Peyer's patch (tissue), 4 donors: ENCODE measurements at regions not wholly inside any gene's neighbourhood (a gene's known extent, or its start where the extent isn't known, plus 50 kb on each side); places are given as distances from the start of the nearest gene placed in this dataset.

Experiments used
- DNase-seq, 3 donors: peaks; one replicate each; pipeline ENCODE4 v3.0.0-alpha.2; 2017 to 2019
- H3K27ac ChIP-seq, 4 donors: fragments of 200-600 bp; sonication (generic); one replicate each; pipeline ENCODE4 v1.5.1; 2016 to 2019
- H3K27me3 ChIP-seq, 2 donors: fragments of 200-600 bp; sonication (generic); one replicate each; pipeline ENCODE4 v1.5.1; 2019
- H3K36me3 ChIP-seq, 3 donors: fragments of 200-600 bp; sonication (generic); one replicate each; pipeline ENCODE4 v1.5.1; 2016 to 2019
- H3K4me1 ChIP-seq, 4 donors: fragments of 200-600 bp; sonication (generic); one replicate each; pipeline ENCODE4 v1.5.1; 2016 to 2019
- H3K4me3 ChIP-seq, 4 donors: fragments of 200-600 bp; sonication (generic); 1 replicate in 3 of 4; 2 replicates in 1 of 4; pipeline ENCODE4 v1.5.1; 2016 to 2019; ENCODE audit warnings: mild to moderate bottlenecking in 1 of 4
- H3K9me3 ChIP-seq, 4 donors: fragments of 200-600 bp; sonication (generic); one replicate each; pipeline ENCODE4 v1.5.1; 2016 to 2019; ENCODE audit warnings: mild to moderate bottlenecking in 1 of 4
- CTCF ChIP-seq, 6 experiments: fragments of 450-650 bp in 4 of 6; fragments of 200-600 bp in 2 of 6; sonication (generic) in 1 of 6; IDR thresholded peaks; one replicate each; pipeline ENCODE4 v1.5.1; 2017 to 2019; ENCODE audit warnings: antibody characterized with exemption in 6 of 6, mild to moderate bottlenecking in 3 of 6, moderate library complexity in 1 of 6
- POLR2A ChIP-seq, 2 donors: fragments of 450-650 bp; IDR thresholded peaks; one replicate each; pipeline ENCODE4 v1.5.1; 2017; ENCODE audit warnings: antibody characterized with exemption in 2 of 2, mild to moderate bottlenecking in 2 of 2, moderate library complexity in 2 of 2

- H3K4me1 ChIP-seq: no peaks in the 10 kb centered on the region
- H3K9me3 ChIP-seq: no peaks in the 10 kb centered on the region
- H3K4me3 ChIP-seq: no peak overlapping the region
- H3K36me3 ChIP-seq: no peaks in the 10 kb centered on the region
- no peaks in the 10 kb centered on the region for H3K27me3 ChIP-seq
- no peak for TF ChIP-seq POLR2A (IDR thresholded peaks at IDR 0.05)
- TF ChIP-seq CTCF (IDR thresholded peaks at IDR 0.05): no peak
- DNase-seq: no peak
- H3K27ac ChIP-seq: no peak overlapping the region
Observed at GRCh38 chr4:153962311-153963039, 173.6 kb upstream of the SFRP2 start.

GRCh38 chr4:153955327-153955726, 166.4 kb upstream of the SFRP2 start:
- H3K9me3 ChIP-seq: no peaks in the 10 kb centered on the region
- DNase-seq: no peak
- no peaks in the 10 kb centered on the region for H3K4me1 ChIP-seq
- no peak overlapping the region for H3K27ac ChIP-seq
- no peak overlapping the region for H3K4me3 ChIP-seq
- TF ChIP-seq POLR2A (IDR thresholded peaks at IDR 0.05): no peak
- TF ChIP-seq CTCF (IDR thresholded peaks at IDR 0.05): no peak
- no peaks in the 10 kb centered on the region for H3K27me3 ChIP-seq
- H3K36me3 ChIP-seq: no peaks in the 10 kb centered on the region

- Histone ChIP-seq H3K36me3 (no peaks in the 10 kb centered on the region), H3K4me3 (no peak overlapping the region), H3K9me3 (no peaks in the 10 kb centered on the region), H3K27me3 (no peaks in the 10 kb centered on the region), H3K27ac (no peak overlapping the region), H3K4me1 (no peaks in the 10 kb centered on the region)
- TF ChIP-seq POLR2A (IDR thresholded peaks at IDR 0.05) (no peak), CTCF (IDR thresholded peaks at IDR 0.05) (no peak)
- DNase-seq: no peak
Observed at GRCh38 chr4:153954654-153955053, 165.8 kb upstream of the SFRP2 start.

GRCh38 chr4:153950100-153950979, 161.5 kb upstream of the SFRP2 start:
- Histone ChIP-seq H3K4me1 (no peaks in the 10 kb centered on the region), H3K27ac (no peak overlapping the region), H3K9me3 (no peaks in the 10 kb centered on the region), H3K27me3 (no peaks in the 10 kb centered on the region), H3K36me3 (no peaks in the 10 kb centered on the region), H3K4me3 (no peak overlapping the region)
- TF ChIP-seq CTCF (IDR thresholded peaks at IDR 0.05) (no peak), POLR2A (IDR thresholded peaks at IDR 0.05) (no peak)
- no peak for DNase-seq

GRCh38 chr4:153948041-153948440, 159.2 kb upstream of the SFRP2 start:
- TF ChIP-seq POLR2A (IDR thresholded peaks at IDR 0.05) (no peak), CTCF (IDR thresholded peaks at IDR 0.05) (no peak)
- Histone ChIP-seq H3K4me1 (no peaks in the 10 kb centered on the region), H3K36me3 (no peaks in the 10 kb centered on the region), H3K27me3 (no peaks in the 10 kb centered on the region), H3K9me3 (no peaks in the 10 kb centered on the region), H3K27ac (no peak overlapping the region), H3K4me3 (no peak overlapping the region)
- DNase-seq: no peak
